HG02981 (cell line): ENCODE measurements at regions not wholly inside any gene's neighbourhood (a gene's known extent, or its start where the extent isn't known, plus 50 kb on each side); places are given as distances from the start of the nearest gene placed in this dataset.

Experiments
- ATAC-seq: cut with Tn5 transposase; IDR thresholded peaks from one replicate; pipeline ENCODE4 v1.9.1; 2021; ENCODE audit warnings: mild to moderate bottlenecking, moderate library complexity; ENCODE audit not compliant: unreplicated experiment

DNA sequence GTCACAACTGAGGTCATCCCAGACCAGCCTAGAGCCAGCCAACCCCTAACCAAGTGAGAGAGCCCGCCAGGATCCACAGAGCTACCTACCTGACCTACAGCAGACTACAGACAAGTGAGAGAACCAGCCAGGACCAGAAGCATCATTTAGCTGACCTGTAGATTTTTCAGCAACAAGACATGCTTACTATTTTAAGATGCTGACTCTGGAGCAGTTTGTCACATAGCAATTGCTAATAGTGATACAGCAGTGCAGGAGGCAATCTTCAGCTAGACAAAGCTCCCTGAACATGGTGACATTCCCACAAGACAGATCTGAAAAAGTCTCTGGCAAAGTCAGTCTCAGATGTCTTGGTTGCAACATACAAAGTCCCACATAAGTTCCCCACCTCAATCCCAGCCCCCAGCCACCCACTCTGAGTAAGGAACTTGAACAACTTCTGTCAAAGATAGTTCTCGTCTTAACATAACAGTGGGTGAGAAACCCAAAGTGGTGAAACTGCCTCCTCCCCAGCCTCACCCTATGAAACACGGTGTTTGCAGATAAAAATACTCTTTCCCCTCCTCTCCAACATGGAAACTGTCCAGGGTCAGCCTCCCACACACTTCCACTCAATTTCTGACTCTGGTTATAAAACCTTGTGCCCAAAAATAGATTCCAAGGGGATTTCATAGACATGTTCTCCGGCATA, 120.3 kb upstream of the SLC6A11 start:
- no peak for ATAC-seq

DNA sequence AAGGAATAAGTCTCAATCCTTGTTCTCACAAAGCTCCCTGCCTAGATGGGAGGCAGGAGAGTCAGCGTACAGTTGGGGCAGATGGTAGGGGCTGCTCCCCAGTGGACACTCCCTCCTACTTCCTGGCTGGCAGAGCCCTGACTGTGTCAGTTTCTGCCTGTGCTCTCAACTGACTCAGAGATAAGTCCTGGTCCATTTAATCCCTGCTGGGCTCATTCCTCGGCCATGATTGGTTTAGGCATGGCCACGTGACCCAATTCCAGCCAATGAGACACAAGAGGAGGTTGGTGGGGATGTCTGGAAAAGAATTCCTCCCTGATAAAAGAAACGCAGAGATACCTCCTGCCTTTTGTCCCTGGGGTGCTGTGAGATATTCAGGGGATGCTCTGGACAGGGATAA, 118.1 kb upstream of the SLC6A11 start:
- no peak for ATAC-seq

DNA sequence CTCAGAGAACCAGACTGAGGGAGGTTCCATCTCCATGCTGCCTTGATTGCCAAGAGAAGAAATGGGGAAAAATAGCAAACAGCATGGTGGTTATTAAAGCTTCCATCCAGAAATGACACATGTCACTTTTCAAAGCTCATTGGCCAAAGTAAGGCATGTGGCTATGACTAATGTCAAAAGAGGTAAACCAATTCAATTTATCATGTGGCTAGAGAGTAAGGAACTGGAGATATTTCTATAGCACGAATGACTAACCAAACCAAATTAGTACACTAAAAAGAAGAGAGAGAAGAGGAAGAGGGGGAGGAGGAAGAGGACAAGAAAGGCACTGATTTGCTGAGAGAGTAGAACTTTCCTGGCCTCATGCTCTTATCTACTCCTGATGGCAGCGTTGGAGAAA, 115.2 kb upstream of the SLC6A11 start:
- ATAC-seq = no peak

DNA sequence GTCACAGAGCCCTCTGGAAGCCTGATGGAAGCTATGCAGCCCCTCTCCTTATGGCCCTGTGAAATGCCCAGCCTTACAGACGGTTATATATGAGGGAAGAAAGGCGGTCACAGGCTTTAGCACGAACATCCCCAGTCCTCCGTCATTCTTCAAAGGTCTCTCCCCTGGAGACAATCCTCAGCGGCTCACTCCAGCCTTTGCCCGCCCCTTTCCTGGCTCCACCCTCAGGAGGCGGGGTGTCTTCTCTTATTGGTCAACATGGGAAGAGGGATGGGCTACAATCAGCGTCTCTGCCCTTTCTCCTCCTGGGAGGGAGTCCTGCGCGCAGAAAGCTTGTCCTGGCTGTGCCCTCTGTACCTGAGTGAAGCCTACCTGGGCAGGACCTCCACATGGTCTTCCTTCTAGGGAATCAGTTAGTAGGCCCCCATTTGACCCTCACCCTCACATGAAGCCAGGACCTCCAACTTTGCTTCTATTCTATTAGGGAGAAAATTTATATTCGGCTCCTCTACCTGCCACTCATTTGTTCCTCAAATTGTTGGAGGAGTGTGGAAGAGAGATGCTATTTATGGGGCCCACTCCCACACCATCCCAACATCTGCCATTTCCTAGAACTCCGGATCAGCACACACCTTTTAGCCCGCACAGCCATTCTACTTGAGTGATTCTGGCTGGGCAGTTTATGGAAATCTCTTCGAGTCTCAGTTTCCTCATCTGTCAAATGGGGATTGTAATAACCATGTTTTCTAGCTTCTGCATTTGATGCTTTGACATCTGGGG, 112.9 kb upstream of the SLC6A11 start:
- no peak for ATAC-seq

DNA sequence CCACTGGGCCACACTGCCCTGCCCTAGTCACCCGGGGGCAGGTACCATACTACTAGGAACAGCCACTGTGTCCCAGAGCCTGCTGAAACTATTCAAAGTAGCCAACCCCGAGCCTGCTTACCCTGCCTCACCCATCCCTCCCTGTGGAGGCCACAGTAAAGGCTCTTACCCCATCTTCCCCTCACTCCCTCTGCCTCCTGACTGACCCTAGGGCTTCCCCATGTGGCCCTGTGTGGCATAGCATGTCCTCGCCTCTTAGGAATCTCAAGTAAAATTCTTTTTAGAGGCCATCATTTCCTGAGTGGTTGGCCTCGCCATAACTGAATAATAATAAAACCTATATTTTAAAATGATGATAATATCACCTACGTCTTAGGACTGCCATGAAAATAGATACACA, 112.2 kb upstream of the SLC6A11 start:
- ATAC-seq = no peak

DNA sequence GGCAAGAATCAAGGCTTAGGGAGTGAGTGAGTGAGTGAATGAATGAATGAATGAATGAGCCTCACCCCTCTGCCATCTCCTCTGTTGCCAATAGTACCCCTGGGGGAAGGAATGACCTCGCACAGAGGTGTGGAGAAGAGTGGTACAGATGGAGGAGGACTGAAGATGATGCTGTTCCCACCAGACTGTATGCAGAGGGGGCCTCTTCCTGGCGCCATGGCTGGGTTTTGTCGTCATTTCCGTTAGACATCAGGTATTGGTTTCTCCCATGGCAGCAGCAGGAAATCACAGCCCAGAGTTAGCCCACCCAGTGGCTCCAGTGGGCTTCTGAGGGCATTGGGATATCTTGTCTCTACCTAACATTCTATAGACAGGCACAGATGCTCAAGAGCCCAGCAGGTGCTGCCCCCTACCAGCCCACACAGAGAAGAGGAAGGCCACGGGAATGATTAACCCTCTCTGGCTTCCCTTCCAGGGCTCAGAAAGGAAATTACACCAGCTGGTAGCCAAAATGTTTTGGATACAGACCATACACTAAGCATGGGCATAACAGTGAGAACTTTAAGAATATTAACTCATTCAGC, 109.8 kb upstream of the SLC6A11 start:
- no peak for ATAC-seq

DNA sequence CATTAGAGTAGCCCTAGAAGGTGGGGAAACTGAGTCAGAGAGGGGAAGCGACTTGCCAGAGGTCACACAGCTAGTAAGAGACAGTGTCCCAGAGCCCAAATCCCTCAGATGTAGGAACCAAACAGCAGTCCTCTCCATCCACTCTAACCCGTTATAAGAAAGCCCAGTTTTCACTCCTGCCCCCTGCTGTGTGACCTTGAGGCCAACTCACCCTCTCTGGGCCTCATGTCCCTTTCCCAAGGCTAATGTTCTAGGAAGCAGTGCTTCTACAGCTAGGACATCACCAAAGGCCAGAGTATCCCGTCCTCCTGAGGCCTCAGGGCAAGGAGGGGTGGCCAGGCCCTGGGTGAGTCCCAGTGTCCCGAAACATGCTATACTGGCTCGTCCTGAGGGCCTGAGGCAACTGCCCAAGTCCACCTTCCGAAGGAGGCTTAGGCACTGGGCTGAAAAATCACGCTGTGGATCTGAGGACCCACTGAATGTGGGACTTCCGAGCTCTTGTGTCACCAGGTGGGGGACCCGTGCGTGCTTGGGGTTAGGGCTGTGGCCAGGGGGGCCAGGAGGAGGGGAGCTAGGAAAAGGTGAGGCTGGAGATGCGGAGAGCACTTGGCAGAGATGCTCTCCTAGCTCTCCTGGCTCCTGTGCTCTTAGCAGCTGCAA, 109.2 kb upstream of the SLC6A11 start:
- ATAC-seq = no peak

DNA sequence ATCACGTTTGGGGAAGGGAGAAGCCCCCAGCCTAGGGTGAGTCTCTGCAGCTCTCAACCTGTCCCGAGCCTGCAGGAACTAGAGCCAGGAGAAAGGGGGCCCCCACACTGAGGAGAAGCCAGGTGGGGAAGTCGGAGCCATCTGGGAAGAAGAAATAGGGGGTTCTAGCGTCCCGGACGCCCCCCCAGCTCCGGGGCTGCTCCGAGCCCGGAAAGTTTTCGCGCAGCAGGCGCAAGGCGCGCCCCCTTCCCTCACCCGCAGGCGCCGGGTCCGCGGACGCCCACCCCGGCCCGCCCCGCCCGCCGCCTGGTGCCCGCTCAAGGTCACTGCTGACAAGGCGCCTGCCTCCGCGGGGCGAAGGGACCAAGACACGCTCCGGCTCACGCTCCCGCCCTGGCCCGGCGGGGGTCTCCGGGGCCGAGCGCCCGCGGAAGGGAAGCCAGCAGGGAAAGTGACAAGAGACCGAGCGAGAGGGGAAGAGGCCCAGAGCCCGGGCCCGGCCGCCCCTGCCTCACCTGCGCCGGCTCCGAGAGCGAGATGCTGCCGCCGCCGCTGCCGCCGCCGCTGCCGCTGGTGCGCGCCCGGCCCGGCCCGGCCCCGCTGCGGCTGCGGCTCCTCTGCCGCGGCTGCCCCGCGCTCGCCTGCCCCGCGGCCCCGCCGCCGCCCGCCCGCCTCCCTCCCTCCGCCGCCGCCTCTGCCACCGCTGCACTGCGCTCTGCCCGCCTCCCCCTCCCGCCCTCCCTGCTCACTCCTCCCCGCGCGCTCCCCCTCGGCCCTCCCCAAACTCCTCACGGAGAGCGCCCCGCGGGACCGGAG, 108.4 kb upstream of the SLC6A11 start:
- ATAC-seq = no peak

DNA sequence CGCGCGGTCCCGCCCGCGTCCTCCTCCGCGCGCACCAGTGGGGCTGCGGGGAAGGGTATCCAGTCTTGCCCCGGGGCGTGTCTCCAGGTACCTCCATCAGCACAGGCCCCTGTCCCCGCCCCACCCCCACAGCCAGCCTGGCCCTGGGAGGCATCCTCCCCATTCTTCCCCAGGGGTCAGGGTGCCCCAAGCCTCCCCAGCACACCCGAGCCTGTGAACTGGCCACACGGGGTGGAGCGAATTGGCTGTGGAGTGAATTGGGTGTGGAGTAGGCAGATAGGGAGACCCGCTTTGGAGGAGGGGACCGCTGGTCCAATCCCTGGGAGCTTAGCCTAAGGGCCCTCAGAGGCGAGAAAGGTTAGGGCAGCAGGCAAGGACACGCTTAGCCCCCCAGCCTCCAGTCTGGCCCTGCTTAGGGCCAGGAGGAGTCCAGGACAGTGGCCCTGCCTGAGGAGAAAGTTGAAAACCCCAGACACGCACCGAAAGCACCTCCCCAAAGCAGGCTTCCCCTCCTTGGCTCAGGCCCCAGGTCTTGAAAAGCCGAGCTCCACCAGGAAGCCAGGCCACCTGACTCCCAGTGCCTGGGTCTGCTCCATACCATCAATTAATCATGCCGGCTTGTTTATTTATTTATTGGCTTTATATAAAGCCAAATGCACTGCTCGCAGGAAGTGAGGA, 107.7 kb upstream of the SLC6A11 start:
- ATAC-seq = no peak

DNA sequence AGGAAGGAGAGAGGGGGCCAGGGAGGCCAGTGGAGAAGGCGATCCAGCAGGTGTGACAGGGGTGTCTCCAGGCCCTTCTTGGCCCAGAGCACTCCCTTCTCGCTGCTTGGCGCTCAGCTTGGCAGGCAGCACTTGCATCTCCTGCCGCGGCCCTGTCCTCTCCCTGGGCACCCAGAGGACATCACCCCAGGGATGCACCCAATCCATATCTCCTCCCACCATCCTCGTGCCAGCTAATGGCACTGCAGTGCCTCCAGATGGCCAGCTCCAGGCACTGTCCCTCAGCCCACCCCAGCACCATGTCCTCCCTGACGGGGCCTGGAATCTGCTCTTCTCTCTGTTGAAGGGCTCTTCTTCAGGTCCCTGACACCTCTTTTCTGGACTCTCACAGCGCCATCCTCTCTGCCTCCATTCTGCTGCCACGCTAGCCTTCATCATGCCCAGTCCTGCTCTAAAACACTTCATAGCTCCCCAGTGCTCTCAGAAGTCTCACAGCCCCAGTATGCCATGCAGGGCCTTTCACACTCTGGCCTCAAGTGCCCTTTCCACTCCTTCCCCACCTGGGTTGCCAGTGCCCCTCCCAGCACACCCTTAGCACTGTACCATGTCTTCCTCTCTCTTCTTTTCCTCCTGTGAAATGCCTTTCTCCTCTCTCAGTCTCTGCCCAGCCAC, 106.8 kb upstream of the SLC6A11 start:
- ATAC-seq = no peak

DNA sequence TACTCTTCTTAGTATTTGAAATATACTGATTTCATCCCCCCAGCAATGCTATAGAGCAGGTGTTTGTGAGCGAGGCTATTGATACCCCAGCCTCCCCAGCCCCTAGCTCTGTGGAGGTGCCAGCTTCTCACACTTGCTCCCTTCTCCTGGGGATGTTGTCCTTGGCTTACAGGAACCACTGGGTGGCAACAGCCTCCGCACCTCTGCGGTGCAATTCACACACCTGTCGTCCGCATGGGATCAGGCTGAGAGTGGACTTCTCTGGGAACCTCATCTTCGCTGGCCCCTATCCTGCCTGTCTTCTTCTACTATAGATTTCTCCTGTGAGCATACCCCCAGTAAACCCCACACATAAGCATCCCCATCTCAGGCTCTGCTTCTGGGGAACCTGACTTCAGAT, 103.9 kb upstream of the SLC6A11 start:
- no peak for ATAC-seq

DNA sequence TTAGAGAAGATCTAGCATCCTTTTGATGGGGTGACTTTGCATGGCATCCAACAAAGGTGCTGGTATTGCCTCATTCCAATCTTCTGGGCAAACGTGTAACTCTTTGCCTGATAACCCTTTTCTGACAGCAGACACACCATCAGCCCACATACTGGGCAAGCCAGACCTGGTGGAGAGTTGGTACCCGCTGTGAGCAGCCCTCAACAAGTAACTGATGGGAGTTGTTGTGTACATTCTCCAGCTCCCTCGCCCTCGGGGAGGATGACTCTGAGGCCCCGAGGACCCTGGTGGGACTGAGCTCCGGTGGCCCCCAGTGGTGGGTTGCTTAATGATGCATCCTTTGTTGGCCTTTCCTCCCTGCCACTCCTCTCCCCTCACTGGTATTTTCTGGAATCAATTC, 102.4 kb upstream of the SLC6A11 start:
- ATAC-seq = no peak

DNA sequence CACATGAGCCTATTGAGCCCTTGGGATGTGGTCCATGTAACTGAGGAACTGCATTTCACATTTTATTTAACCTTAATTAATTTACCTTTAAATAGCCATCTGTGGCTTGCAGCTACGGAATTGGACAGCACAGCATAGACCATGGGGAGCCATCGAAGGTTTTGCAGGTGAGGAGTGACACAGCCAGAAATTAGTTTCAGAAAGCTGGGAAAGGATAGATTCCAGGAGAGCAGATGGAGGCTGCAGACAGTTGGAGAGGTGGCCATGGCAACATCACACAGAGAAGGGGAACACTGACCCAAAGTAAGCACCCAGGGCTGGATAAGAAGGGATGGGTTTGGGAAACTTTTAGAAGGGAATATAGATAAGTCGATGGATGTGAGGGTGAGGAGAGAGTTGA, 100.1 kb upstream of the SLC6A11 start:
- no peak for ATAC-seq

DNA sequence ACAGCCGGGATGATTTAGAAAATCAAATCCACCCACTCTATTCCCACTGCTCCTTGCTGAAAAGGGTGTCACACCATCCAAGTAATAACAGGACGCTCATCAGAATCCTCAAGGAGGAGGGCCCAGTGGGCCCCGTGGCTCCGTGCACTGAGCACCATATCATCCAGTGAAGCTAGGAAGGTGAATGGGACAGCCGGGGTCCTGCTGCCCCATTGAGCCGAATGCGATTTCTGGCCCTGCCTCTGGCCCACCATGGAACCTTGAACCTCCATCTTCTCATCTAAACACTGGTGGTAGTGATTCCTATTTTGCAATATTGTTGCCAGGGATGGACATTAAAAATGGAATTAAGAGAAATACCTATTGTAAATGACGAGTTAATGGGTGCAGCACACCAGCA, 99.1 kb upstream of the SLC6A11 start:
- ATAC-seq = no peak

DNA sequence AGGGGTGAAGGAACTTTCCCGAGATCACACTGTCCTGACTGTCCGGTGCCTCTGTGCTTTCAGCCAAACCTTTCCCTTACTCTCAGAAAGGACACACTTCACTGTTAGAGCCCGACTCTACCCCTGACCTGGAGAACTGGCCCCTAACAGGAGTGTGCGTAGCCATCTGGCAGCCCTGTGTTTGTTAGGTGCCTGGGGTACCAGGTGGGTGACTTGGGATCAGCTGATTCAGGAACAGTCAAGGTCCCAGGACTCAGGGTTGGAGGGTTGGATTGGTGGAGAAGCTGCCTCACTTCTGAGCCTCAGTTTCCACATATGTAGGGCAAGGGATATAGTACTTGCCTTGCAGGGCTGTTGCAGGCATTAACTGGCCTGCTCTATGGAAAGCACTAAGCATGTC, 98.3 kb upstream of the SLC6A11 start:
- ATAC-seq = no peak

DNA sequence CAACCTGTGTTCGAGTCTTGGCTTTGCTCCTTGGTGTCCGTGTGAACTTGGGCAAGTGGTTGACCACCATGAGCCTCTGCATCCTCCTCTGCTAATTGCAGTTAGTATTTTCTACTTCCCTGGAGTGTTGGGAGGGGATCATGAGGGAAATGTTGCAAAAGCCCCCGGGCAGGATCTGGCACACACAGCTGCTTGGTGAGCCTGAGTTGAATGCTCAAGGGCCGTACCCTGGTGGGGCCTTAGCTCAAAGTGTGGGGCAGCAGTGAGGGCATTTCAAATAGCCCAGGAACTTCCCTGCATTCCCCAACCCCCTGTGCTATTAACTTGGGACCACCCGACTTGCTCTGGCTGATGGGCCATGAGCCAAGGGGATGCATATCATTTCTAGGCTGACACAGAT, 94.9 kb upstream of the SLC6A11 start:
- ATAC-seq = no peak

DNA sequence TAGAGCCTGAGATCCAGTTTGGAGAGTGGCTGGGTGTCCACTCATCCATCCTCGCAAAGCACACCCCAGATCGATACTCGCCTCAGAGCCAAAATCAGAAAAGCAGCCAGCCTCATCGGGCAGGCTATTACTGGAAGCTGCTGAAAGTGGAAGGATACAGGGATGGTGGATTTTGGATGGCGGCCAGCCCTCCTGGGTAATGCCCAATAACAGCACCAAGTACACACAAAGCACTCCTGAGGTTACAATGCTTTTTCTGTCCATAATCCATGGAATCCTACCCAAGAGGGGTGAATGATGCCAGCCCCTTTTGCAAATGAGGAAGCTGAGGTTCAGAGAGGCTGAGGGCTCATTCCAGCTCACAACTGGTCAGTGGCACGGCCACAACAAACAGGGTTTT, 93.1 kb upstream of the SLC6A11 start:
- no peak for ATAC-seq

DNA sequence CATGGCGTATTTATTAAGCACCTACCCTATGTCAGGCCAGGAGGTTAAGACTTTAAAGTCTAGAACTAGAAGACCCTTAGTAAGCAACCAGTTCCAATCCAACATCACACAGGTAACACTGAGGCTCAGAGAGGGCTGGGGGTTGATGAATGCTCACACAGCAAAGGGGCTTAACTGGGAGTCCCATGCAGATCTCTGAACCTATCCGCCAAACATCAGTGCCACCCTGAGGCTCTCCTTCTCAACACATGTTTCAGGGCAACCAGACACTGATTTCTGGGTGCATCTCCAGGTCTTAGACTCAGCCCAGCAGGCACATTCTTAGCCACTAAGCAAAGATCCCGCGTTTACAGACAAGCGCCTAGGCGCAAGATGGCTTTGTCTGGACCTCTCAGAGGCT, 92.0 kb upstream of the SLC6A11 start:
- ATAC-seq = no peak

DNA sequence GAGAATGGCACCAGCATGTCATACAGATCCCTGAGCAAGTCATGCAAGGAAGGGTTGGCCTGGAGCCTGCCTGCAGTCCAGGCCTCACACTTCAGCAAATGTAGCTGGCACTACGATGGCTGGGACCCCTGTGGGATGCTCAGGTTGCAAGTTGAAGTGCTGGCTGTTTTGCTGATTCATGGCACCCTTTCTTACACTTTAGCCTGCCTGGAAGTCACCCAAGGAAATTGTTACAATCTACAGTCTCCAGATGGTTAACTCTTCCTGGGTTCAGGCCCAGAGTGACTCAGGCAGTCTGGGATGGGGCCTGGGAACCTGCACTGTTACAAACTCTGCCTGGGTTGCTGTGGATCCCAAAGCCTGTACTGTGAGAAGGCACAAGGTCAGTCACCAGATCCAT, 91.0 kb upstream of the SLC6A11 start:
- ATAC-seq = no peak

DNA sequence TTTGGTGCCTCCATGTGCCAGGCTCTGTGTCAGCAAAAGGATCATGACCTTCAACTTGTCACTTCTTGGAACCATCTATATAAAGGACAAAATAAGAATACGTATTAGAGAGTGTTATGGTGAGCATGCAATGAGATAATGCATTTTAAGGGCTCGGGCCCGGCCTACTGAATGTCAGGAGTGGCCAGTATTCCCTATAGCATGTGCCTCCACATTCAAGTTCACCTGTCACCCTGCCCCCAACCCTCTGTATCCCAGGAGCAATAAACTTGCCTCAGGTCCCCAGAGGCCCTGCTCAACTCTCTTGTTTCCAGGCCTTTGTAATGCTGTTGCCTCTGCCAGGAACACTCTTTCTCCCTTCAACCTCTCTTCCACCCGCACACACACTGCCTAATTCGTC, 90.2 kb upstream of the SLC6A11 start:
- ATAC-seq = no peak
